CD4-positive, alpha-beta T cell treated with Interleukin-1 beta for 1 hour (primary cell): ENCODE measurements at regions not wholly inside any gene's neighbourhood (a gene's known extent, or its start where the extent isn't known, plus 50 kb on each side); places are given as distances from the start of the nearest gene placed in this dataset.

Source experiments
- DNase-seq, 2 donors: peaks; one replicate each; pipeline ENCODE4 v3.0.0-alpha.2; 2020 to 2022

GRCh38 chr7:97639036-97639435 lies 92.8 kb upstream of the TAC1 start:
- no peak for DNase-seq

- DNase-seq = no peak
These were observed 72.4 kb upstream of the TAC1 start for GRCh38 chr7:97659363-97660045.

GRCh38 chr7:97667359-97667758 lies 64.5 kb upstream of the TAC1 start:
- no peak for DNase-seq

- DNase-seq = no peak
These were observed 60.3 kb upstream of the TAC1 start for GRCh38 chr7:97671571-97671970.

- no peak for DNase-seq
These were observed 51.3 kb upstream of the TAC1 start for GRCh38 chr7:97680622-97681021.
